ENCODE measurements at regions not wholly inside any gene's neighbourhood (a gene's known extent, or its start where the extent isn't known, plus 50 kb on each side); places are given as distances from the start of the nearest gene placed in this dataset.

DNA sequence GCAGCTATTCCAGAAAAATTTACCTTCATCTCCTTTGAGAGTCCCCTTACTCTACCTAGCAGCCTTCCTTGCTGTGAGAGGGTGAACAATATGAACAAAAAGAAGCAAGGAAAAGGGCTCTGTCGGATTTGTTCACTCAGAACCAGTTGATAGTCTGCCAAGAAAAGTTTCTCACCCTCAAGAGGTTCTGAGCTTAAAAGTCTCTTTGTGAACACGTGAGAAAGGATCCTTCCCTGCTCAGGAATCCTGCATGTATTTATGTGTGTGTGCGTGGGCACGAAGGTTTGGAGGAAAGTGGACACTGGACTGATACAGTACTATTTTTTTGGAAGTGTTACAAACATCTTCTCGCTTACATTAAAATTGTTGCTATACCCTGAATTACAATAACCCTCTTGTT, 178.6 kb upstream of the JADE1 start (continued):
- TF ChIP-seq ZBTB1 (CRISPR knock-in tag; IDR thresholded peaks at IDR 0.05; ENCODE audit: borderline replicate concordance, low read depth) (no peak), ZNF695 (CRISPR knock-in tag; IDR thresholded peaks at IDR 0.05) (no peak), TAF7 (tag; IDR thresholded peaks at IDR 0.05) (no peak), HINFP (tag; conservative IDR thresholded peaks at IDR 0.05; ENCODE audit: low read depth) (no peak), KDM5B (IDR thresholded peaks at IDR 0.05; ENCODE audit: insufficient replicate concordance, low read depth, low read length) (no peak), ZNF639 (CRISPR knock-in tag; conservative IDR thresholded peaks at IDR 0.05 in 1 of 2, IDR thresholded peaks at IDR 0.05 in 1 of 2) (no peak), RHOXF2B (CRISPR knock-in tag; conservative IDR thresholded peaks at IDR 0.05) (no peak), ETS1 (conservative IDR thresholded peaks at IDR 0.05; ENCODE audit: control insufficient read depth, low read depth, low read length) (no peak)
